ENCODE measurements at regions not wholly inside any gene's neighbourhood (a gene's known extent, or its start where the extent isn't known, plus 50 kb on each side); places are given as distances from the start of the nearest gene placed in this dataset.

- Mint-ChIP-seq H3K36me3 (no peaks in the 10 kb centered on the region), H3K4me3 (no peak overlapping the region), H3K9me3 (no peaks in the 10 kb centered on the region), H3K27me3 (ENCODE audit: insufficient read depth, low read depth) (peaks cover 8% of the 10 kb centered on the region), H3K27ac (no peak overlapping the region), H3K4me1 (peaks cover 16% of the 10 kb centered on the region)
- no peaks in the 10 kb centered on the region for H3K4me1 ChIP-seq
- H3K36me3 ChIP-seq = no peaks in the 10 kb centered on the region
- no peak overlapping the region for H3K4me2 ChIP-seq
- H3K27me3 ChIP-seq = no peaks in the 10 kb centered on the region
- no peak overlapping the region for H2AFZ ChIP-seq (replicated peaks)
- no peak overlapping the region for H3K27ac ChIP-seq
- no peak for DNase-seq (ENCODE audit: low spot score)
- no peaks in the 10 kb centered on the region for H3F3A ChIP-seq (ENCODE audit: low read depth)
- no peaks in the 10 kb centered on the region for H3K79me2 ChIP-seq (ENCODE audit: low read depth)
- no peak overlapping the region for H3K4me3 ChIP-seq
- H3K9ac ChIP-seq = no peak overlapping the region
- H3K9me3 ChIP-seq (ENCODE audit: low read depth) = no peaks in the 10 kb centered on the region
- no peaks in the 10 kb centered on the region for H4K20me1 ChIP-seq (ENCODE audit: low read depth)
- TF ChIP-seq CTCF (IDR thresholded peaks at IDR 0.05) = no peak
- TF ChIP-seq EZH2 (IDR thresholded peaks at IDR 0.05) = no peak
- TF ChIP-seq EZH2phosphoT487 (IDR thresholded peaks at IDR 0.05) = no peak
These were observed 107.5 kb downstream of the NDFIP1 start for GRCh38 chr5:142215915-142216681.

GRCh38 chr5:142213077-142213476, 104.5 kb downstream of the NDFIP1 start:
- H3K36me3 Mint-ChIP-seq = no peaks in the 10 kb centered on the region
- no peak overlapping the region for H3K4me3 Mint-ChIP-seq
- TF ChIP-seq EZH2 (IDR thresholded peaks at IDR 0.05) (no peak), CTCF (IDR thresholded peaks at IDR 0.05) (no peak), EZH2phosphoT487 (IDR thresholded peaks at IDR 0.05) (no peak)
- no peaks in the 10 kb centered on the region for H4K20me1 ChIP-seq (ENCODE audit: low read depth)
- peaks cover 12% of the 10 kb centered on the region for H3K4me1 Mint-ChIP-seq
- H3K9me3 ChIP-seq (ENCODE audit: low read depth) = no peaks in the 10 kb centered on the region
- H3K36me3 ChIP-seq = no peaks in the 10 kb centered on the region
- no peaks in the 10 kb centered on the region for H3K9me3 Mint-ChIP-seq
- H3K79me2 ChIP-seq (ENCODE audit: low read depth) = no peaks in the 10 kb centered on the region
- H2AFZ ChIP-seq (replicated peaks) = no peak overlapping the region
- no peak overlapping the region for H3K4me3 ChIP-seq
- H3K4me2 ChIP-seq = no peak overlapping the region
- H3K9ac ChIP-seq = no peak overlapping the region
- DNase-seq (ENCODE audit: low spot score) = no peak
- no peaks in the 10 kb centered on the region for H3F3A ChIP-seq (ENCODE audit: low read depth)
- peaks cover 10% of the 10 kb centered on the region for H3K27me3 Mint-ChIP-seq (ENCODE audit: insufficient read depth, low read depth)
- H3K4me1 ChIP-seq = no peaks in the 10 kb centered on the region
- no peak overlapping the region for H3K27ac ChIP-seq
- no peak overlapping the region for H3K27ac Mint-ChIP-seq
- no peaks in the 10 kb centered on the region for H3K27me3 ChIP-seq

- H3K79me2 ChIP-seq (ENCODE audit: low read depth) = no peaks in the 10 kb centered on the region
- Mint-ChIP-seq H3K9me3 (no peaks in the 10 kb centered on the region), H3K4me3 (no peak overlapping the region), H3K36me3 (no peaks in the 10 kb centered on the region), H3K4me1 (peaks cover 12% of the 10 kb centered on the region), H3K27ac (no peak overlapping the region), H3K27me3 (ENCODE audit: insufficient read depth, low read depth) (peaks cover 12% of the 10 kb centered on the region)
- H2AFZ ChIP-seq (replicated peaks) = no peak overlapping the region
- H3K27me3 ChIP-seq = no peaks in the 10 kb centered on the region
- no peaks in the 10 kb centered on the region for H4K20me1 ChIP-seq (ENCODE audit: low read depth)
- TF ChIP-seq CTCF (IDR thresholded peaks at IDR 0.05) (no peak), EZH2phosphoT487 (IDR thresholded peaks at IDR 0.05) (no peak), EZH2 (IDR thresholded peaks at IDR 0.05) (no peak)
- H3K9me3 ChIP-seq (ENCODE audit: low read depth) = no peaks in the 10 kb centered on the region
- no peak overlapping the region for H3K4me3 ChIP-seq
- no peak for DNase-seq (ENCODE audit: low spot score)
- no peak overlapping the region for H3K27ac ChIP-seq
- no peaks in the 10 kb centered on the region for H3K36me3 ChIP-seq
- H3K4me2 ChIP-seq = no peak overlapping the region
- H3K9ac ChIP-seq = no peak overlapping the region
- H3F3A ChIP-seq (ENCODE audit: low read depth) = no peaks in the 10 kb centered on the region
- H3K4me1 ChIP-seq = no peaks in the 10 kb centered on the region
These were observed 103.3 kb downstream of the NDFIP1 start for GRCh38 chr5:142211918-142212317.
